Lower leg skin (tissue), 4 donors: ENCODE measurements at regions not wholly inside any gene's neighbourhood (a gene's known extent, or its start where the extent isn't known, plus 50 kb on each side); places are given as distances from the start of the nearest gene placed in this dataset.

Source experiments
- DNase-seq, 2 donors: peaks; one replicate each; pipeline ENCODE4 v3.0.0-alpha.2; 2019; ENCODE audit warnings: low spot score in 2 of 2
- H3K4me3 ChIP-seq: fragments of 200-600 bp; sonication (generic); 2 replicates; pipeline ENCODE4 v1.5.1; 2017; ENCODE audit warnings: mild to moderate bottlenecking, low read depth; ENCODE audit not compliant: poor library complexity, severe bottlenecking
- POLR2A ChIP-seq, 2 donors: fragments of 450-650 bp; IDR thresholded peaks; one replicate each; pipeline ENCODE4 v1.6.1; 2016 to 2017; ENCODE audit warnings: antibody characterized with exemption in 2 of 2, mild to moderate bottlenecking in 1 of 2, moderate library complexity in 1 of 2
- WGBS, 2 donors: methylation state at CpG; one replicate each; pipeline ENCODE4 v1.1.5; 2018; 5-methylcytosine and 5-hydroxymethylcytosine counted together
- intact Hi-C: fragments of 100-400 bp; cut with DNase I; formaldehyde crosslinking; loops from one replicate; pipeline ENCODE4 v1.15.0; 2023; ENCODE audit warnings: low total_unique reads
- TF ChIP-seq, protein P1 (sequence below), 3 donors: fragments of 450-650 bp; IDR thresholded peaks; one replicate each; pipeline ENCODE4 v1.5.1; 2016; ENCODE audit warnings: antibody characterized with exemption in 3 of 3, mild to moderate bottlenecking in 3 of 3, moderate library complexity in 2 of 3

- H3K4me3 ChIP-seq = no peak overlapping the region
- TF ChIP-seq, protein P1, sequence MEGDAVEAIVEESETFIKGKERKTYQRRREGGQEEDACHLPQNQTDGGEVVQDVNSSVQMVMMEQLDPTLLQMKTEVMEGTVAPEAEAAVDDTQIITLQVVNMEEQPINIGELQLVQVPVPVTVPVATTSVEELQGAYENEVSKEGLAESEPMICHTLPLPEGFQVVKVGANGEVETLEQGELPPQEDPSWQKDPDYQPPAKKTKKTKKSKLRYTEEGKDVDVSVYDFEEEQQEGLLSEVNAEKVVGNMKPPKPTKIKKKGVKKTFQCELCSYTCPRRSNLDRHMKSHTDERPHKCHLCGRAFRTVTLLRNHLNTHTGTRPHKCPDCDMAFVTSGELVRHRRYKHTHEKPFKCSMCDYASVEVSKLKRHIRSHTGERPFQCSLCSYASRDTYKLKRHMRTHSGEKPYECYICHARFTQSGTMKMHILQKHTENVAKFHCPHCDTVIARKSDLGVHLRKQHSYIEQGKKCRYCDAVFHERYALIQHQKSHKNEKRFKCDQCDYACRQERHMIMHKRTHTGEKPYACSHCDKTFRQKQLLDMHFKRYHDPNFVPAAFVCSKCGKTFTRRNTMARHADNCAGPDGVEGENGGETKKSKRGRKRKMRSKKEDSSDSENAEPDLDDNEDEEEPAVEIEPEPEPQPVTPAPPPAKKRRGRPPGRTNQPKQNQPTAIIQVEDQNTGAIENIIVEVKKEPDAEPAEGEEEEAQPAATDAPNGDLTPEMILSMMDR (IDR thresholded peaks at IDR 0.05) = no peak
- TF ChIP-seq POLR2A (IDR thresholded peaks at IDR 0.05) = no peak
- WGBS, 2 donors = 69 to 72% methylated on average over 2 of the region's 2 CpGs
- no peak for DNase-seq
- intact Hi-C loops = no loop called here
Measured at GRCh38 chr3:182052757-182053156, 341.0 kb downstream of the SOX2 start.

GRCh38 chr3:182058488-182058887, 346.8 kb downstream of the SOX2 start:
- DNase-seq = no peak
- intact Hi-C loops = no loop called here
- whole genome bisulfite sequencing, 2 donors = 52 to 75% methylated on average over 1 of the region's 1 CpG
- no peak overlapping the region for H3K4me3 ChIP-seq
- TF ChIP-seq POLR2A (IDR thresholded peaks at IDR 0.05) = no peak
- TF ChIP-seq, protein P1 (IDR thresholded peaks at IDR 0.05) = no peak

- H3K4me3 ChIP-seq = no peak overlapping the region
- 17 to 31% methylated on average over 1 of the region's 1 CpG for WGBS, 2 donors
- TF ChIP-seq, protein P1 (IDR thresholded peaks at IDR 0.05) = no peak
- TF ChIP-seq POLR2A (IDR thresholded peaks at IDR 0.05) = no peak
- intact Hi-C loops = no loop called here
- no peak for DNase-seq
Measured at GRCh38 chr3:182063742-182064141, 352.0 kb downstream of the SOX2 start.

DNA sequence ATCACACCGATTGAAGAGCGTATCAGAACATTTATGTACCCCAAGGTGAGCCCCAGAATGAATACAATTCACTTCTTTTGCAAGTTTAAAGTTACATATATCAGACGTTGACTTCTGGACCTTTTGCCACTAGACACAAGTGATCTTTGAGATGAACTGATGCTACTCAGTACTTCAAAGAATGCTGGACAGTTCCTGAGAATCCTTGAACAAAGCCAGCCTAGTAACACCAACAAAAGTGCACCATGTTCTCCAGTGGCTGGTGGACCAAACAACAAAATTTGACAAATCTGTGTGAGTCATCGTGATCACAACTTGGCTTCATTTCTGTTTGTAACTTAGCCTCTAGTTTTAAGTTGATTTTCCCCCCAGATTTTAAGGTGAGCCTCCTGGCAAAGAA, 355.7 kb downstream of the SOX2 start:
- TF ChIP-seq, protein P1 (IDR thresholded peaks at IDR 0.05) = no peak
- no peak for TF ChIP-seq POLR2A (IDR thresholded peaks at IDR 0.05)
- DNase-seq = no peak

DNA sequence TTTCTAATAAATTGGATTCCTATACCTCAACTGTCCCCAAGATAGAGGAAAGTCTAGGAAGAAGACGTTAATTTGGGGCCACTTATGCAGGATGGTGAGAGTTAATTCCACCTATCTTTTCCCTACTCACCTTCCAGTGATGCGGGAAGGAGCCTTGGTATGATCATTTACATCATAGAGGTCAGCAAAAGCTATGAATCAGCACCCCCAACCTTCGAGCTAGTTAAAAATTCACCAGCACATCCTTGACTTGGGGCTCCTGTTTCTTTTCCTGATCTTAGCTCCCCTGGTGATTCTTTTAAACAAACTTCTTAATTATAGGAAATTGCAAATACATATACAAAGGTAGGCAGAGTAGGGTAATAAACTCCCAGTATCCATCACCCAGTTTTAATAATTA, 366.6 kb downstream of the SOX2 start:
- H3K4me3 ChIP-seq = no peak overlapping the region
- intact Hi-C loops = no loop called here
- WGBS, 2 donors = 68 to 76% methylated on average over 3 of the region's 3 CpGs
- no peak for TF ChIP-seq POLR2A (IDR thresholded peaks at IDR 0.05)
- TF ChIP-seq, protein P1 (IDR thresholded peaks at IDR 0.05) = no peak
- DNase-seq = no peak

More for the DNA sequence above, 355.7 kb downstream of the SOX2 start:
- intact Hi-C loops = no loop called here
- H3K4me3 ChIP-seq = no peak overlapping the region
- WGBS, 2 donors = 81 to 84% methylated on average over 4 of the region's 4 CpGs

DNA sequence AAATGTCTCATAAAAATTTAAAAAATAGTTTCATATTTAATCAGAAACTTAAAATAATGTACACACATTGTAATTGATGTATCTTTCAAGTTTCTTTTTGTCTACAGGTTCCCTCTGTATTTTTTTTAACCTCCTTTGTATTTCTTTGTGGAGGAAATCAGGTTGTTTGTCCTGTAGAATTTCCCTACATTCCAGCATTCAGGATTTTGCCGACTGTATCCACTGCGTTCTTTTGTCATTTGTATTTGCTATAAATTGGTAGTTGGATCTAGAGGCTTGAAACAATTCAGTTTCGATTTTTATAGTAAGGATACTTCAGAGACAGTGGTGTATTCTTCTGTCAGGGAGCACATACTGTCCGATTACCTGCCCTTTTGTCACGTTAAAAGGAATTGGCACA, 367.2 kb downstream of the SOX2 start:
- WGBS, 2 donors = 74 to 78% methylated on average over 5 of the region's 5 CpGs
- no peak overlapping the region for H3K4me3 ChIP-seq
- DNase-seq = no peak
- intact Hi-C loops = no loop called here
- no peak for TF ChIP-seq POLR2A (IDR thresholded peaks at IDR 0.05)
- TF ChIP-seq, protein P1 (IDR thresholded peaks at IDR 0.05) = no peak
